MM.1S (cell line): ENCODE measurements at regions not wholly inside any gene's neighbourhood (a gene's known extent, or its start where the extent isn't known, plus 50 kb on each side); places are given as distances from the start of the nearest gene placed in this dataset.

Experiments used
- DNase-seq: peaks from one replicate; pipeline ENCODE4 v3.0.0-alpha.2; 2015
- H2AFZ ChIP-seq: fragments of 300-600 bp; sonication (generic); 2 replicates; pipeline ENCODE4 v1.6.0; 2016; ENCODE audit warnings: antibody characterized with exemption, low read length
- H3F3A ChIP-seq: fragments of 300-600 bp; sonication (generic); 2 replicates; pipeline ENCODE4 v1.6.1; 2016; ENCODE audit warnings: mild to moderate bottlenecking, antibody characterized with exemption, low read length, moderate library complexity, mixed read lengths; ENCODE audit not compliant: insufficient read depth
- H3K27ac ChIP-seq: fragments of 300-600 bp; sonication (generic); 2 replicates; pipeline ENCODE4 v1.5.1; 2016; ENCODE audit warnings: mild to moderate bottlenecking, low read length
- H3K27me3 ChIP-seq: fragments of 300-600 bp; sonication (generic); replicated peaks from 2 replicates; pipeline ENCODE4 v1.6.0; 2016; ENCODE audit warnings: low read length; ENCODE audit not compliant: insufficient read depth
- H3K36me3 ChIP-seq: fragments of 300-600 bp; sonication (generic); replicated peaks from 2 replicates; pipeline ENCODE4 v1.6.1; 2016; ENCODE audit warnings: mild to moderate bottlenecking, low read length, mixed read lengths; ENCODE audit not compliant: insufficient read depth
- H3K4me1 ChIP-seq: fragments of 300-600 bp; sonication (generic); 2 replicates; pipeline ENCODE4 v1.6.1; 2016; ENCODE audit warnings: low read length, mixed read lengths
- H3K4me2 ChIP-seq: fragments of 300-600 bp; sonication (generic); 2 replicates; pipeline ENCODE4 v1.6.0; 2016; ENCODE audit warnings: low read depth, low read length
- H3K4me3 ChIP-seq: fragments of 300-600 bp; sonication (generic); 2 replicates; pipeline ENCODE4 v1.5.1; 2016; ENCODE audit warnings: low read length, mixed read lengths
- H3K79me2 ChIP-seq: fragments of 300-600 bp; sonication (generic); 2 replicates; pipeline ENCODE4 v1.6.1; 2016; ENCODE audit warnings: mixed run types, low read length, mixed read lengths
- H3K9ac ChIP-seq: fragments of 300-600 bp; sonication (generic); 2 replicates; pipeline ENCODE4 v1.6.1; 2016; ENCODE audit warnings: low read length, mixed read lengths
- H3K9me2 ChIP-seq: fragments of 300-600 bp; sonication (generic); replicated peaks from 2 replicates; pipeline ENCODE4 v1.6.1; 2016; ENCODE audit warnings: mild to moderate bottlenecking, low read length, mixed read lengths; ENCODE audit not compliant: insufficient read depth
- H3K9me3 ChIP-seq: fragments of 300-600 bp; sonication (generic); replicated peaks from 2 replicates; pipeline ENCODE4 v1.6.1; 2016; ENCODE audit warnings: mild to moderate bottlenecking, low read length, mixed read lengths; ENCODE audit not compliant: insufficient read depth
- H4K20me1 ChIP-seq: fragments of 300-600 bp; sonication (generic); 2 replicates; pipeline ENCODE4 v1.6.1; 2016; ENCODE audit warnings: mild to moderate bottlenecking, low read length, moderate library complexity, mixed read lengths; ENCODE audit not compliant: insufficient read depth
- EZH2 ChIP-seq: fragments of 300-600 bp; sonication (generic); optimal IDR thresholded peaks from 2 replicates; pipeline ENCODE3; 2017; ENCODE audit warnings: low read depth, mild to moderate bottlenecking, antibody characterized with exemption, low read length, mixed read lengths
- EZH2phosphoT487 ChIP-seq: fragments of 300-600 bp; sonication (generic); IDR thresholded peaks from 2 replicates; pipeline ENCODE4 v1.6.1; 2018; ENCODE audit warnings: antibody characterized with exemption, low read length
- TF ChIP-seq, protein P1 (sequence below): fragments of 300-600 bp; sonication (generic); IDR thresholded peaks from 2 replicates; pipeline ENCODE4 v1.5.1; 2016; ENCODE audit warnings: antibody characterized with exemption, low read length, mixed read lengths

DNA sequence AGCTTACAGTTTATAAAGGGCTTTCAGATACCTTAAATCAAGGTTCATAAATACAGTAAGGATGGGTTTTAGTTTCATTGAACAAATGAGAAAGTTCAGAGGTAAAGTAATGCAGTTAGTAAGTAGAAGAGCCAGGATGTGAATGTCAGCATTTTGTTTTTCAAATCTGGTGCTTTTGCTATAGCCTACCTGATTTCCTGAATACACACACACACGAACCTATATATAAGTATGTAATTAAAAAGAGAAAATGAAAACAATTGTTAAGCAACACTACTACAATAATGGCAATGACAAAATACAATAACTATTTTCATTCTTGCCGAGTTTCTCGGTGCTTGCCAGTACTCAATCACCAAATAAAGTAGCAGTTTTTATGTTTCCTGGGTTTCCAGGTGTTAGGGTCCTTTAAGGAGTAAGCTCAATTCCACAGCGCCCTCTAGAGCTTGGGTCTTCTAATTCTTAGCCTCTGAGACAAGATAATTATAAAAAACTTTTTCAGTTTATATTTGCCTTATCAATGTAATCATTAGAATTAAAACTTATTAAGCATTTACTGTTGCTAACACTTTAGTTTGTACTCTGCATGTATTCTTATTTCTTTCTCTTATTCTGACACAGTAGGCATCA is 512.9 kb upstream of the ACVR2A start:
- H3K79me2 ChIP-seq, result no peaks in the 10 kb centered on the region
- no peaks in the 10 kb centered on the region for H3K27me3 ChIP-seq
- no peaks in the 10 kb centered on the region for H3K9me2 ChIP-seq
- peaks cover 5% of the 10 kb centered on the region; the same call in 1 of the 2 replicates for H3F3A ChIP-seq
- H4K20me1 ChIP-seq, result no peaks in the 10 kb centered on the region
- H3K9ac ChIP-seq, result peak overlapping the region; percentile 8; the same call in 1 of the 2 replicates
- no peaks in the 10 kb centered on the region for H3K9me3 ChIP-seq
- H2AFZ ChIP-seq, result peak overlapping the region; percentile 28
- peak; percentile 87 for DNase-seq
- TF ChIP-seq EZH2, result no peak
- TF ChIP-seq, protein P1, sequence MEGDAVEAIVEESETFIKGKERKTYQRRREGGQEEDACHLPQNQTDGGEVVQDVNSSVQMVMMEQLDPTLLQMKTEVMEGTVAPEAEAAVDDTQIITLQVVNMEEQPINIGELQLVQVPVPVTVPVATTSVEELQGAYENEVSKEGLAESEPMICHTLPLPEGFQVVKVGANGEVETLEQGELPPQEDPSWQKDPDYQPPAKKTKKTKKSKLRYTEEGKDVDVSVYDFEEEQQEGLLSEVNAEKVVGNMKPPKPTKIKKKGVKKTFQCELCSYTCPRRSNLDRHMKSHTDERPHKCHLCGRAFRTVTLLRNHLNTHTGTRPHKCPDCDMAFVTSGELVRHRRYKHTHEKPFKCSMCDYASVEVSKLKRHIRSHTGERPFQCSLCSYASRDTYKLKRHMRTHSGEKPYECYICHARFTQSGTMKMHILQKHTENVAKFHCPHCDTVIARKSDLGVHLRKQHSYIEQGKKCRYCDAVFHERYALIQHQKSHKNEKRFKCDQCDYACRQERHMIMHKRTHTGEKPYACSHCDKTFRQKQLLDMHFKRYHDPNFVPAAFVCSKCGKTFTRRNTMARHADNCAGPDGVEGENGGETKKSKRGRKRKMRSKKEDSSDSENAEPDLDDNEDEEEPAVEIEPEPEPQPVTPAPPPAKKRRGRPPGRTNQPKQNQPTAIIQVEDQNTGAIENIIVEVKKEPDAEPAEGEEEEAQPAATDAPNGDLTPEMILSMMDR, result peak; percentile 74
- peaks cover 14% of the 10 kb centered on the region for H3K4me1 ChIP-seq
- H3K27ac ChIP-seq, result peak overlapping the region; percentile 59; the same call in 1 of the 2 replicates
- peak overlapping the region; percentile 28; the same call in 1 of the 2 replicates for H3K4me3 ChIP-seq
- peak overlapping the region; percentile 48 for H3K4me2 ChIP-seq
- H3K36me3 ChIP-seq, result no peaks in the 10 kb centered on the region

DNA sequence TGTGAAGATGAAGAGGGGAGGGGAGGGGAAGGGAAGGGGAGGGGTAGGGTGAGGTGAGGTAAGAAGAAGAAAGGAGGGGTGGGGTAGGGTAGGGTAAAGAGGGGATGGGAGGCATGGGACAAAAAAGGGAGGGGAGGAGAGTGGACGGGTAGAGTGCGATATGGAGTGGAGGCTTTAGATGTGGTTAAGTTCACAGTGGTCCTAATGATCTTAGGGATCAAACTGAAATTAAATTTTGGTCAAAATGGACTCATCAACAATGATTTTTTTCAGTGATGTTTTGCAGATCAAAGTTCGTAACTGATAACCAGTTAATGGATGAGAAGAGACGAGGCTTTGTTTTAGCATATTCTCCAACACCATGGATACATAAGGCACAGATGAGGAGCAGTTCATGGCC is 513.9 kb upstream of the ACVR2A start:
- no peaks in the 10 kb centered on the region for H3K36me3 ChIP-seq
- H3F3A ChIP-seq, result peaks cover 5% of the 10 kb centered on the region; the same call in 1 of the 2 replicates
- H3K79me2 ChIP-seq, result no peaks in the 10 kb centered on the region
- H2AFZ ChIP-seq, result no peak overlapping the region
- H3K4me3 ChIP-seq, result no peak overlapping the region
- H3K4me2 ChIP-seq, result peak overlapping the region; percentile 48; the same call in 1 of the 2 replicates
- no peaks in the 10 kb centered on the region for H3K9me3 ChIP-seq
- H3K27ac ChIP-seq, result peak overlapping the region; percentile 59; the same call in 1 of the 2 replicates
- DNase-seq, result no peak
- no peaks in the 10 kb centered on the region for H4K20me1 ChIP-seq
- no peaks in the 10 kb centered on the region for H3K9me2 ChIP-seq
- H3K9ac ChIP-seq, result no peak overlapping the region
- H3K27me3 ChIP-seq, result no peaks in the 10 kb centered on the region
- TF ChIP-seq EZH2 (no peak), EZH2phosphoT487 (no peak)
- TF ChIP-seq, protein P1, result no peak
- peaks cover 14% of the 10 kb centered on the region for H3K4me1 ChIP-seq

DNA sequence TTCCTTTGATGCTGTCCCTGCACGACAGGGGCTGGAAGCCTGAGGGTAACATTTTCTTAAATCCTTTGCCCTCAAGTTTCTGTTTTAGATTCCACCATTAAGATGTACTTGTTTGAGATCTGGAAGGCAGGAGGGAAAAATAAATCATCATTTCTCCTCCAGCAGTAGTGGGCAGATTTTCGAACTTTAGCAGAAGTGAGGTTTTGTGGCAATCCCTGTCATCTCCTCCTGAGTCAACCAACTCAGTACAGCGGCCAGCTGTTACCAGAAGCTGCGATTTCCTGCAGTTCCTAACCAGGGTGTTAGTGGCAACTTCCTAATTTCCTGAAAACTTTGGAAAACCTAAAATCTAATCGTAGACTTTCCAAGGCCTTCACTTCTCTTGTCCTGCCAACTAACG is 517.2 kb upstream of the ACVR2A start:
- Histone ChIP-seq H3K27ac (peak overlapping the region; percentile 41; the same call in 1 of the 2 replicates), H3K9me3 (no peaks in the 10 kb centered on the region), H3K4me3 (peak overlapping the region; percentile 5; the same call in 1 of the 2 replicates), H3K9ac (peak overlapping the region; percentile 8; the same call in 1 of the 2 replicates), H3K4me1 (peaks cover 13% of the 10 kb centered on the region), H2AFZ (peak overlapping the region; percentile 40; the same call in 1 of the 2 replicates), H3K36me3 (no peaks in the 10 kb centered on the region), H3K27me3 (no peaks in the 10 kb centered on the region), H3K4me2 (peak overlapping the region; percentile 42), H3K79me2 (no peaks in the 10 kb centered on the region), H3K9me2 (no peaks in the 10 kb centered on the region), H4K20me1 (no peaks in the 10 kb centered on the region), H3F3A (peaks cover 5% of the 10 kb centered on the region; the same call in 1 of the 2 replicates)
- peak; percentile 26 for DNase-seq
- no peak for TF ChIP-seq EZH2
- TF ChIP-seq, protein P1, result no peak
- TF ChIP-seq EZH2phosphoT487, result no peak
